ENCODE measurements at regions not wholly inside any gene's neighbourhood (a gene's known extent, or its start where the extent isn't known, plus 50 kb on each side); places are given as distances from the start of the nearest gene placed in this dataset.

GRCh38 chr2:134773335-134773734, 54.5 kb upstream of the TMEM163 start:
- peaks cover 12% of the 10 kb centered on the region for H3K4me1 ChIP-seq (ENCODE audit: control insufficient read depth, low read length)
- H3K79me2 ChIP-seq (ENCODE audit: control insufficient read depth, low read length), result no peaks in the 10 kb centered on the region
- H3F3A ChIP-seq (ENCODE audit: control insufficient read depth, insufficient read depth), result no peaks in the 10 kb centered on the region
- no peak overlapping the region for H3K27ac ChIP-seq (ENCODE audit: low read depth, low read length)
- no peak for TF ChIP-seq CTCF (IDR thresholded peaks at IDR 0.05; ENCODE audit: low read depth, low read length, poor library complexity, severe bottlenecking)
- no peaks in the 10 kb centered on the region for H3K27me3 ChIP-seq (ENCODE audit: control insufficient read depth, low read length)
- no peaks in the 10 kb centered on the region for H4K20me1 ChIP-seq (ENCODE audit: control insufficient read depth, insufficient read depth, low read depth, low read length)
- H3K4me2 ChIP-seq (ENCODE audit: low read length), result no peak overlapping the region
- H3K36me3 ChIP-seq (ENCODE audit: control insufficient read depth, low read length), result no peaks in the 10 kb centered on the region
- H3K9me2 ChIP-seq (replicated peaks; ENCODE audit: control insufficient read depth, low read length), result no peaks in the 10 kb centered on the region
- no peak overlapping the region for H3K4me3 ChIP-seq (ENCODE audit: low read length)
- H3K9me3 ChIP-seq (ENCODE audit: control insufficient read depth, insufficient read depth, low read length), result no peaks in the 10 kb centered on the region

GRCh38 chr2:134773759-134774742, 55.3 kb upstream of the TMEM163 start:
- Histone ChIP-seq H3K36me3 (ENCODE audit: control insufficient read depth, low read length) (no peaks in the 10 kb centered on the region), H3K9me2 (replicated peaks; ENCODE audit: control insufficient read depth, low read length) (no peaks in the 10 kb centered on the region), H3K27ac (ENCODE audit: low read depth, low read length) (no peak overlapping the region), H3K4me3 (ENCODE audit: low read length) (no peak overlapping the region), H3K4me1 (ENCODE audit: control insufficient read depth, low read length) (peaks cover 12% of the 10 kb centered on the region), H3K79me2 (ENCODE audit: control insufficient read depth, low read length) (no peaks in the 10 kb centered on the region), H4K20me1 (ENCODE audit: control insufficient read depth, insufficient read depth, low read depth, low read length) (no peaks in the 10 kb centered on the region), H3K9me3 (ENCODE audit: control insufficient read depth, insufficient read depth, low read length) (no peaks in the 10 kb centered on the region), H3K27me3 (ENCODE audit: control insufficient read depth, low read length) (no peaks in the 10 kb centered on the region), H3K4me2 (ENCODE audit: low read length) (no peak overlapping the region), H3F3A (ENCODE audit: control insufficient read depth, insufficient read depth) (no peaks in the 10 kb centered on the region)
- TF ChIP-seq CTCF (IDR thresholded peaks at IDR 0.05; ENCODE audit: low read depth, low read length, poor library complexity, severe bottlenecking) (no peak), EZH2phosphoT487 (IDR thresholded peaks at IDR 0.05; ENCODE audit: borderline replicate concordance, low read length) (no peak)

- Histone ChIP-seq H3F3A (ENCODE audit: control insufficient read depth, insufficient read depth) (no peaks in the 10 kb centered on the region), H3K79me2 (ENCODE audit: control insufficient read depth, low read length) (no peaks in the 10 kb centered on the region), H3K36me3 (ENCODE audit: control insufficient read depth, low read length) (no peaks in the 10 kb centered on the region), H3K27ac (ENCODE audit: low read depth, low read length) (no peak overlapping the region), H3K9me3 (ENCODE audit: control insufficient read depth, insufficient read depth, low read length) (no peaks in the 10 kb centered on the region), H3K4me3 (ENCODE audit: low read length) (no peak overlapping the region), H3K27me3 (ENCODE audit: control insufficient read depth, low read length) (no peaks in the 10 kb centered on the region), H3K9me2 (replicated peaks; ENCODE audit: control insufficient read depth, low read length) (no peaks in the 10 kb centered on the region), H3K4me2 (ENCODE audit: low read length) (no peak overlapping the region), H4K20me1 (ENCODE audit: control insufficient read depth, insufficient read depth, low read depth, low read length) (no peaks in the 10 kb centered on the region), H3K4me1 (ENCODE audit: control insufficient read depth, low read length) (peaks cover 12% of the 10 kb centered on the region)
- TF ChIP-seq CTCF (IDR thresholded peaks at IDR 0.05; ENCODE audit: low read depth, low read length, poor library complexity, severe bottlenecking) (no peak), EZH2phosphoT487 (IDR thresholded peaks at IDR 0.05; ENCODE audit: borderline replicate concordance, low read length) (no peak)
These were observed 56.2 kb upstream of the TMEM163 start for GRCh38 chr2:134774786-134775641.

Data from DOHH2 (cell line).